ENCODE measurements at regions not wholly inside any gene's neighbourhood (a gene's known extent, or its start where the extent isn't known, plus 50 kb on each side); places are given as distances from the start of the nearest gene placed in this dataset.

DNA sequence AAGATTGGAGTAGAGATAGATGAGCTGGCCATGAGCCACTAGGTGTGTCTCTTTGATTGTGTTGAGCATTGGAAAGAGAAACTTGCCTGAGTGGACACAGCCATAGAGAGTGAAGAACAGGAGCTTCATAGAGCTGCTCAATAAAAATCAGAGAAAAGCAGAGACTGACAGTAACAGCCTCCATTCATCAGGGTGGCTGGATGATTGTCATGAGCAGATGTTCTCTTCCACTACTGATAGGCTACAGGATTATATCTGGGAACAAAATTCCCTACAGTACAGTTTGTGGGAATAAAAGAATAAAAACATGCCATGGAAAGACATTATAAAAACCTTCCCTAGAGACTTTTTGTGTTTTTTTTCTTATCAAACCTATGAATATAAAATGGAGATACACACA, 404.8 kb upstream of the ACVR2A start:
- TF ChIP-seq, protein P1, sequence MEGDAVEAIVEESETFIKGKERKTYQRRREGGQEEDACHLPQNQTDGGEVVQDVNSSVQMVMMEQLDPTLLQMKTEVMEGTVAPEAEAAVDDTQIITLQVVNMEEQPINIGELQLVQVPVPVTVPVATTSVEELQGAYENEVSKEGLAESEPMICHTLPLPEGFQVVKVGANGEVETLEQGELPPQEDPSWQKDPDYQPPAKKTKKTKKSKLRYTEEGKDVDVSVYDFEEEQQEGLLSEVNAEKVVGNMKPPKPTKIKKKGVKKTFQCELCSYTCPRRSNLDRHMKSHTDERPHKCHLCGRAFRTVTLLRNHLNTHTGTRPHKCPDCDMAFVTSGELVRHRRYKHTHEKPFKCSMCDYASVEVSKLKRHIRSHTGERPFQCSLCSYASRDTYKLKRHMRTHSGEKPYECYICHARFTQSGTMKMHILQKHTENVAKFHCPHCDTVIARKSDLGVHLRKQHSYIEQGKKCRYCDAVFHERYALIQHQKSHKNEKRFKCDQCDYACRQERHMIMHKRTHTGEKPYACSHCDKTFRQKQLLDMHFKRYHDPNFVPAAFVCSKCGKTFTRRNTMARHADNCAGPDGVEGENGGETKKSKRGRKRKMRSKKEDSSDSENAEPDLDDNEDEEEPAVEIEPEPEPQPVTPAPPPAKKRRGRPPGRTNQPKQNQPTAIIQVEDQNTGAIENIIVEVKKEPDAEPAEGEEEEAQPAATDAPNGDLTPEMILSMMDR (IDR thresholded peaks at IDR 0.05; ENCODE audit: control extremely low read depth, extremely low read depth, low read depth, missing control alignments), result no peak
- POLR2A ChIA-PET, result no interaction called here
- DNase-seq (ENCODE audit: extremely low spot score), result no peak
- CTCF ChIA-PET, result interaction anchor here (1.3 kb wide), 1 partner anchor 13 kb away, joined by 3 read pairs; no protein-coding TSS in a partner anchor

DNA sequence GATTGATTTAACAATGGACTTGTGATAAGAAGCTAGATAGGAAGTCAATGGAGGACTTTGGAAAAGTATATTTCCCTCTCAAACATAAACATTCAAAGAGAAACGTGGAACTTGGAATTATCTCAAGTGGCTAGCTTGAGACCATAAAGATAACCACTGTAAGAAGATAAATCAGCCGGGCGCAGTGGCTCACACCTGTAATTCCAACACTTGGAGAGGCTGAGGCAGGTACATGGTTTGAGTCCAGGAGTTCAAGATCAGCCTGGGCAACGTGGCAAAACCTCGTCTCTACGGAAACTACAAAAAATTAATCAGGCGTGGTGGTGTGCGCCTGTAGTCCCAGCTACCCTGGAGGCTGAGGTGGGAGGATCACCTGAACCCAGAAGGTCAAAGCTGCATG, 405.9 kb upstream of the ACVR2A start:
- POLR2A ChIA-PET, result no interaction called here
- no peak for DNase-seq (ENCODE audit: extremely low spot score)
- TF ChIP-seq, protein P1 (IDR thresholded peaks at IDR 0.05; ENCODE audit: control extremely low read depth, extremely low read depth, low read depth, missing control alignments), result no peak
- CTCF ChIA-PET, result interaction anchor here (1.3 to 1.4 kb wide), 2 partner anchors 12 to 18 kb away, joined by 3 read pairs; no protein-coding TSS in a partner anchor

GRCh38 chr2:147433822-147434221, 411.0 kb upstream of the ACVR2A start:
- TF ChIP-seq, protein P1 (IDR thresholded peaks at IDR 0.05; ENCODE audit: control extremely low read depth, extremely low read depth, low read depth, missing control alignments), result no peak
- POLR2A ChIA-PET, result no interaction called here
- DNase-seq (ENCODE audit: extremely low spot score), result no peak
- CTCF ChIA-PET, result no interaction called here

- DNase-seq (ENCODE audit: extremely low spot score), result no peak
- CTCF ChIA-PET, result no interaction called here
- POLR2A ChIA-PET, result no interaction called here
- TF ChIP-seq, protein P1 (IDR thresholded peaks at IDR 0.05; ENCODE audit: control extremely low read depth, extremely low read depth, low read depth, missing control alignments), result no peak
Measured at GRCh38 chr2:147430408-147430807, 414.4 kb upstream of the ACVR2A start.

- TF ChIP-seq, protein P1 (IDR thresholded peaks at IDR 0.05; ENCODE audit: control extremely low read depth, extremely low read depth, low read depth, missing control alignments), result no peak
- no peak for DNase-seq (ENCODE audit: extremely low spot score)
- POLR2A ChIA-PET, result no interaction called here
- CTCF ChIA-PET, result interaction anchor here (0.8 to 1.3 kb wide), 2 partner anchors 8 to 383 kb away, joined by 3 to 4 read pairs; no protein-coding TSS in a partner anchor
Measured at GRCh38 chr2:147428120-147428747, 416.6 kb upstream of the ACVR2A start.

DNA sequence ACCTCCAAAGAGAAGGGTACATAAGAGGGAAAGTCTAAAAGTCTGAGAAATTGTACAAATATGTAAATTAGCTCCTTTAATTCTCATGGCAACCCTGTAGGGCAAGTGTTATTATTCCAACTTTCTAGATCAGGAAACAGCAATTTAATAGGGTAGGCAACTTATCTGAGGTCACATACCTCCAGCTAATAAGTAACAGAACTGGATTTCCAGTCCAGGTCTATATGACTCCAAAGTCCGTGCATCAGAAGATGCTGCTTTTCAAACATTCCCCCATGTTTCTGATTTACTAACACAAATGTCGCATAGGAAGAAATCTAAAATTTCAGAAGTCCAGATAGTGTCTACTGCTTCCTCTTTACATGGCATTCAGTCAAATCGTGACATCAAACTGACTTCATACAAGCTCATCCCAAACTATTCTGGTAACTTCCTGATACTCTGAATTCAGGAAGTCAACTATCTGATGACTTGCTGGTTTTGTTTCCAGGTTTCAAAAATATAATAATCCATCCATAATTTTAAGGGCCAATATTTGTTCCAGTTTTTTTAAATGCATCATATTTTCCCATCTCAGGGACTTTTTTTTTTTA, 419.3 kb upstream of the ACVR2A start:
- TF ChIP-seq, protein P1 (IDR thresholded peaks at IDR 0.05; ENCODE audit: control extremely low read depth, extremely low read depth, low read depth, missing control alignments), result no peak
- ChIA-PET CTCF (interaction anchor here (1.1 kb wide), 1 partner anchor 8 kb away, joined by 3 read pairs; no protein-coding TSS in a partner anchor), POLR2A (no interaction called here)
- DNase-seq (ENCODE audit: extremely low spot score), result no peak
